D721Med (cell line): ENCODE measurements at regions not wholly inside any gene's neighbourhood (a gene's known extent, or its start where the extent isn't known, plus 50 kb on each side); places are given as distances from the start of the nearest gene placed in this dataset.

Experiments
- DNase-seq: peaks from one replicate; pipeline ENCODE4 v3.0.0; 2011; ENCODE audit warnings: low spot score; ENCODE audit not compliant: insufficient read length
- FAIRE-seq: peaks from 2 replicates; lab custom pipeline; 2011; peaks lifted over from hg19 to GRCh38; lab: Jason Lieb, UNC
- TF ChIP-seq, protein P1 (sequence below): IDR thresholded peaks from 2 replicates; pipeline ENCODE4 v1.5.1; 2012; ENCODE audit warnings: mild to moderate bottlenecking, control low read depth; ENCODE audit not compliant: insufficient read depth; ENCODE audit errors: missing control alignments

DNA sequence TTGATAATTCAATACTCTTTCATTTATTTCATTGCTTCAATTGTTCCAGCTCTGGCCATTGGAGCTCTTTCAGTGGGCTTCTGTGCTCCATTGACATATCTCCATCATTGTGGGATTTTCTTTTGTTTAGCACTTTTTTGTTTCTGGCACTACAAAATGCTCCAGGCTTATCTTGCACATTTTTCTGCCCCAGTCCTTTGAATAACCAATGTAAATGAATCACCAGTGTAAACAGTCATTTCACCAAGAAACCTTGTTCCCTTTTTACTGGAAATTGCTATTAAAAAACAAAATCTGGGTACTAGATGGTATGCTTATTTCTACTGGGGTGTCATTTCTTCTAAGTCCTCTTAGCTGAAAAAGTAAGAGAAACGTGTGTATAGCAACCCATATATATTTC, 173.0 kb upstream of the LYPLAL1 start:
- DNase-seq (no peak), FAIRE-seq (no peak)
- TF ChIP-seq, protein P1, sequence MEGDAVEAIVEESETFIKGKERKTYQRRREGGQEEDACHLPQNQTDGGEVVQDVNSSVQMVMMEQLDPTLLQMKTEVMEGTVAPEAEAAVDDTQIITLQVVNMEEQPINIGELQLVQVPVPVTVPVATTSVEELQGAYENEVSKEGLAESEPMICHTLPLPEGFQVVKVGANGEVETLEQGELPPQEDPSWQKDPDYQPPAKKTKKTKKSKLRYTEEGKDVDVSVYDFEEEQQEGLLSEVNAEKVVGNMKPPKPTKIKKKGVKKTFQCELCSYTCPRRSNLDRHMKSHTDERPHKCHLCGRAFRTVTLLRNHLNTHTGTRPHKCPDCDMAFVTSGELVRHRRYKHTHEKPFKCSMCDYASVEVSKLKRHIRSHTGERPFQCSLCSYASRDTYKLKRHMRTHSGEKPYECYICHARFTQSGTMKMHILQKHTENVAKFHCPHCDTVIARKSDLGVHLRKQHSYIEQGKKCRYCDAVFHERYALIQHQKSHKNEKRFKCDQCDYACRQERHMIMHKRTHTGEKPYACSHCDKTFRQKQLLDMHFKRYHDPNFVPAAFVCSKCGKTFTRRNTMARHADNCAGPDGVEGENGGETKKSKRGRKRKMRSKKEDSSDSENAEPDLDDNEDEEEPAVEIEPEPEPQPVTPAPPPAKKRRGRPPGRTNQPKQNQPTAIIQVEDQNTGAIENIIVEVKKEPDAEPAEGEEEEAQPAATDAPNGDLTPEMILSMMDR: no peak

DNA sequence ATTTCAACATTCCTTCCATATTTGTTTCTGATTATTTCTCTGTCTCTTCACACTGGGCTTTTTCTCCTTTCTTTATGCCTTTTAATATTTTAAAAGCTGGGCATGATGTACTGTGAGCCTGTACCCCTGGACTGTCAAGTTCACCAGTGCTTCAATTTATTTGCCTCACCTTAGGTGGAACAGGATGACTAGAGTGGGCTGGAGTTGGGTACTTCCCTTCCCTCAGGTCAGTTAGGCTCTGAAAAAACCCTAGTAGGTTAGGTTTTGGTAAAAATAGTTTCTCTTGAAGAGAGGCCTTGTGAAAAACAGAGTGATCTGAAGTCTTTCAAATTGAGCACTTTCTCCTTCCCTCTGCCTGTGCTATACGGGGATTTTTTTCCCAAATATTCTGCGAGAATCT, 163.0 kb upstream of the LYPLAL1 start:
- FAIRE-seq: no peak
- TF ChIP-seq, protein P1: no peak
- DNase-seq: no peak

DNA sequence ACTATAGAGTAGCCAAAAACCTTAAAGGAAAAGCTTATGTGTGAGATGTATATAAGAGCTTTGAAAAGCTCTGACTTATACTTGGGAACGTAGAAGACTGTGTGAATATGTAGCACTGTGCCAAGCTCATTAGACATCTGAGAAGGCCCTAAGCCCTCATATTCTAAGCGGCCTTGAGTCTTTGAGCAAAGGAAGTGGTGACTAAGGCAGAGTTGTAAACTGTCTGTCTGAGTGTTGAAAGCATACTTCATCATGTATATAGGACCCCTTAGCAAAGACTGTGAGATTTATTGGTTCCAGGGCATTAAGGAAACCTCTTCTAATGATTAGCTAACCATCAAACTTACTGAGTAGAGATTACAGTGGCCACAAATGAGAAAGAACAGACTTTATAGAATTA, 153.3 kb upstream of the LYPLAL1 start:
- TF ChIP-seq, protein P1: no peak
- FAIRE-seq (no peak), DNase-seq (no peak)

DNA sequence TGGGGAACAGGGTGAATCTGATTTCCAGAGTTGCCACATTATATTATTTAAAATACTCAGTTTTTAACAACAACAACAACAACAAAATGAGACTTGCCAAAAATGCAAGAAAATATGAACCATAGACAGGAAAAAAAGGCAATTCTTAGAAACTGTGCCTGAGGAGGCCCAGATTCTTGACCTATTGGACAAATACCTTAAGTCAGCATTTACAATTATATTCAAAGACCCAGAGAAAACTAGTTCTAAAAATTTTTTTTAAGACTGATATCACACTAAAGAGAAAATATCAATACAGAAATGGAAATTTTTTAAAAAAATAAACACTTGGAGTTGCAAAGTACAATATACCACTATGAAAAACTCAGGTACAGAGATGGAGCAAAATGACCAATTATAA, 152.8 kb upstream of the LYPLAL1 start:
- TF ChIP-seq, protein P1: no peak
- no peak for FAIRE-seq
- no peak for DNase-seq

DNA sequence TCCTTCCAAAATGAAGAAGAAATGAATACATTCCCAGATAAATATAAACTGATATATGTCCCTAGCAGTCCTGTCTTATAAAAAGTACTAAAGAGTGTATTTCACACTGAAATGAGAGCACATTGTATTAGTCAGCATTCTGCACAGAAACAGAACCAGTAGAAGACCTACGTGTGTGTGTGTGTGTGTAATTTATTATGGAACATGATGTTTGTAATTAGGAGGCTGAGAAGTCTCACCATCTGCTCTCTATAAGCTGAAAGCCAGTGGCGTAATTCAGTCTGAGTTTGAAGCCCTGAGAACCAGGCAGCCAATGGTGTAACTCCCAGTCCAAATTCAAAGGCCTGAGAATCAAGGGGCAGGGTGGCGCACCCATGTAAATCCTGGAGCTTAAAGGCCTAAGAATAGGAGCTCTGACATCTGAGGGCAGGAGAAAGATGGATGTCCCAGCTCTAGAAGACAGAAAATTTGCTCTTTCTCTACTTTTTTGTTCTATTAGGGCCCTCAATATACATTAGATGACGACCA, 146.5 kb upstream of the LYPLAL1 start:
- TF ChIP-seq, protein P1: no peak
- DNase-seq (no peak), FAIRE-seq (peak; percentile 98)

DNA sequence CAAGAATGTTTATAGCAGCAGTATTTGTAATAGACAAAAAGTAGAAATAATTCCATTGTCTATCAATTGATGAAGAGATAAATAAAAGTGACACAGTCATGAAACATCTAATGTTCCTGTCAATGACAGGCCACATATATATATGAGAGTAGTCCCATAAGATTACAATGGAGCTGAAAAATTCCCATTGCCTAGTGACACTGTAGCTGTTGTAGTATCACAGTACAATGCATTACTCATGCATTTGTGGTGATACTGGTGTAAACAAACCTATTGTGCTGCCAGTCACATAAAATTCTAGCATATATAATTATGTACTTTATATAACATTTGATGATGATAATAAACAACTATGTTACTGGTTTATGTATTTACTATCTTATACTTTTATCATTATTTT, 141.9 kb upstream of the LYPLAL1 start:
- DNase-seq: no peak
- FAIRE-seq: no peak
- TF ChIP-seq, protein P1: no peak

DNA sequence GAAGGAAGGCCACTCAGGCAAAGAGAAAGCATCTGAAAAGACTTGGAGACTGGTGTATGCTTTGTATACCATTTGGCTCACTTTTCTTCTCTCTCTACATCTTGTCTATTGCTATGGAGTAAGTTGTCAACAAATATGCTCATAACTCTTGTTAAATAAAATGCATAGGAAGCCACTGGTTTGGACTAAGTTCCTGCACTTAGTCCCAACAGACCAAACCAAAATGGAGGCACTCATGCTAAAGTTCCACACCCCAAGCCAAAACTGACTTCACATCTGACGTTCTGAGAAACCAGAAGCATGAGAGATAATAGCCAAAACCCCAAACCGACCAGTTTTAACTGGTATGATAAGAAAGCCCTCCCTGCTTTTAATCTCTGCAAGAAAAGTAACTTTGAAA, 135.3 kb upstream of the LYPLAL1 start:
- DNase-seq (no peak), FAIRE-seq (no peak)
- TF ChIP-seq, protein P1: no peak
